ENCODE measurements at regions not wholly inside any gene's neighbourhood (a gene's known extent, or its start where the extent isn't known, plus 50 kb on each side); places are given as distances from the start of the nearest gene placed in this dataset.

- H3K4me3 ChIP-seq, result no peak overlapping the region
- intact Hi-C loops (cut with DNase I), result no loop called here
- DNase-seq, result no peak
- H3K9ac ChIP-seq (ENCODE audit: low read depth in 2 of 2, low read length in 2 of 2), result no peak overlapping the region
- H3K4me1 ChIP-seq, result no peaks in the 10 kb centered on the region
- H3K36me3 ChIP-seq, result no peaks in the 10 kb centered on the region
- H3K27me3 ChIP-seq, result no peaks in the 10 kb centered on the region
- no peak overlapping the region for H3K27ac ChIP-seq
- no peaks in the 10 kb centered on the region for H3K9me3 ChIP-seq
- TF ChIP-seq CTCF (IDR thresholded peaks at IDR 0.05), result no peak
Measured at GRCh38 chr1:112054510-112054909, 65.0 kb upstream of the KCND3 start.

GRCh38 chr1:112056354-112056753 lies 66.9 kb upstream of the KCND3 start:
- Histone ChIP-seq H3K4me1 (no peaks in the 10 kb centered on the region), H3K36me3 (no peaks in the 10 kb centered on the region), H3K4me3 (no peak overlapping the region), H3K27ac (no peak overlapping the region), H3K9me3 (no peaks in the 10 kb centered on the region), H3K9ac (ENCODE audit: low read depth in 2 of 2, low read length in 2 of 2) (no peak overlapping the region), H3K27me3 (no peaks in the 10 kb centered on the region)
- TF ChIP-seq CTCF (IDR thresholded peaks at IDR 0.05), result no peak
- no peak for DNase-seq
- intact Hi-C loops (cut with DNase I), result no loop called here

- Histone ChIP-seq H3K9me3 (no peaks in the 10 kb centered on the region), H3K27ac (no peak overlapping the region), H3K4me3 (no peak overlapping the region), H3K27me3 (no peaks in the 10 kb centered on the region), H3K4me1 (no peaks in the 10 kb centered on the region), H3K36me3 (no peaks in the 10 kb centered on the region), H3K9ac (ENCODE audit: low read depth in 2 of 2, low read length in 2 of 2) (no peak overlapping the region)
- TF ChIP-seq CTCF (IDR thresholded peaks at IDR 0.05), result no peak
- no peak for DNase-seq
- intact Hi-C loops (cut with DNase I), result no loop called here
Measured at GRCh38 chr1:112057736-112058135, 68.3 kb upstream of the KCND3 start.

GRCh38 chr1:112058815-112059450 lies 69.5 kb upstream of the KCND3 start:
- no peak overlapping the region for H3K4me3 ChIP-seq
- no peaks in the 10 kb centered on the region for H3K4me1 ChIP-seq
- intact Hi-C loops (cut with DNase I), result no loop called here
- H3K27ac ChIP-seq, result no peak overlapping the region
- no peaks in the 10 kb centered on the region for H3K36me3 ChIP-seq
- no peak for DNase-seq
- no peaks in the 10 kb centered on the region for H3K27me3 ChIP-seq
- no peaks in the 10 kb centered on the region for H3K9me3 ChIP-seq
- TF ChIP-seq CTCF (IDR thresholded peaks at IDR 0.05), result no peak
- H3K9ac ChIP-seq (ENCODE audit: low read depth in 2 of 2, low read length in 2 of 2), result no peak overlapping the region

GRCh38 chr1:112059679-112060078 lies 70.2 kb upstream of the KCND3 start:
- H3K27me3 ChIP-seq, result no peaks in the 10 kb centered on the region
- no peak for DNase-seq
- no peak overlapping the region for H3K9ac ChIP-seq (ENCODE audit: low read depth in 2 of 2, low read length in 2 of 2)
- no peaks in the 10 kb centered on the region for H3K4me1 ChIP-seq
- no peak overlapping the region for H3K4me3 ChIP-seq
- intact Hi-C loops (cut with DNase I), result no loop called here
- H3K27ac ChIP-seq, result no peak overlapping the region
- H3K9me3 ChIP-seq, result no peaks in the 10 kb centered on the region
- TF ChIP-seq CTCF (IDR thresholded peaks at IDR 0.05), result no peak
- no peaks in the 10 kb centered on the region for H3K36me3 ChIP-seq
